ENCODE measurements at regions not wholly inside any gene's neighbourhood (a gene's known extent, or its start where the extent isn't known, plus 50 kb on each side); places are given as distances from the start of the nearest gene placed in this dataset.

DNA sequence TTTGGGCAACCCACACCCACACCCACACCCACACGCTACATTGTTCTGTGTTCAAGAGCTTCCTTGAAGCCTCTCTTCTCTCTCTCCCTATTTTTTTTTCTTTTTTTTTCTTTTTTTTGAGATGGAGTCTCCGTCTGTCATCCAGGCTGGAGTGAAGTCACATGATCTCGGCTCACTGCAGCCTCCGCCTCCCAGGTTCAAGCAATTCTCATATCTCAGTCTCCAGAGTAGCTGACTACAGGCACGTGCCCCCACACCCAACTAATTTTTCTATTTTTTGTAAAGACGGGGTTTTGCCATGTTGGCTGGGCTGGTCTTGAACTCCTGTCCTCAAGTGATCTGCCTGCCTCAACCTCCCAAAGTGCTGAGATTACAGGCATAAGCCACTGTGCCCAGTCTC lies 271.1 kb downstream of the SHQ1 start:
- no peaks in the 10 kb centered on the region for H3K36me3 ChIP-seq (ENCODE audit: control insufficient read depth, insufficient read depth, low read length)
- 98% methylated on average over 4 of the region's 6 CpGs for WGBS (ENCODE audit: insufficient coverage)

DNA sequence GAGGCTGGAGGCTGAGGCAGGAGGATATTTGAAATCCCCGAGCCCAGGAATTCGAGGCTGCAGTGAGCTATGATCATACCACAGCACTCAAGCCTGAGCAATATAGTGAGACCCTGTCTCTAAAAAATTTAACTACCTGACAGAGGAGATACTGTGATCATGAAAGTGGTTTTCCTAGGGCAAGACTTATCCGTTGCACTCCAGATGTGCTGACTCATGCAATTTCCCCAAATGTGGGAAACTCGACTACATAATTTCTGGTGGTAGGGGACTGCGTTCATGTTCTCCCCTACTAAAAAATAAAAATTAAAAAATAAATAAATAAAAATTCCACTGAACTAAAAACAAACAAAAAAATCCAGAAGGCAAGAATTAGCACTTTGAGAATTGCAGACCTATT lies 271.7 kb downstream of the SHQ1 start:
- no peaks in the 10 kb centered on the region for H3K9me3 ChIP-seq (ENCODE audit: control insufficient read depth, insufficient read depth, low read length)
- H3K27ac ChIP-seq (ENCODE audit: low read depth, low read length), result no peak overlapping the region
- DNase-seq (ENCODE audit: low read depth in 4 of 6, low spot score in 6 of 6), result no peak
- no peaks in the 10 kb centered on the region for H3K36me3 ChIP-seq (ENCODE audit: control insufficient read depth, insufficient read depth, low read length)
- 100% methylated on average over 1 of the region's 5 CpGs for WGBS (ENCODE audit: insufficient coverage)
- no peak overlapping the region for H3K4me3 ChIP-seq (ENCODE audit: low read depth, low read length)
- H3K4me1 ChIP-seq (ENCODE audit: control insufficient read depth, insufficient read depth, low read length), result no peaks in the 10 kb centered on the region
- H3K27me3 ChIP-seq (ENCODE audit: control insufficient read depth, insufficient read depth, low read length), result peaks cover 3% of the 10 kb centered on the region

More for the DNA sequence above, 271.1 kb downstream of the SHQ1 start:
- H3K27me3 ChIP-seq (ENCODE audit: control insufficient read depth, insufficient read depth, low read length), result peaks cover 2% of the 10 kb centered on the region
- H3K4me1 ChIP-seq (ENCODE audit: control insufficient read depth, insufficient read depth, low read length), result no peaks in the 10 kb centered on the region
- H3K9me3 ChIP-seq (ENCODE audit: control insufficient read depth, insufficient read depth, low read length), result no peaks in the 10 kb centered on the region
- DNase-seq (ENCODE audit: low read depth in 4 of 6, low spot score in 6 of 6), result no peak
- H3K4me3 ChIP-seq (ENCODE audit: low read depth, low read length), result no peak overlapping the region
- no peak overlapping the region for H3K27ac ChIP-seq (ENCODE audit: low read depth, low read length)

DNA sequence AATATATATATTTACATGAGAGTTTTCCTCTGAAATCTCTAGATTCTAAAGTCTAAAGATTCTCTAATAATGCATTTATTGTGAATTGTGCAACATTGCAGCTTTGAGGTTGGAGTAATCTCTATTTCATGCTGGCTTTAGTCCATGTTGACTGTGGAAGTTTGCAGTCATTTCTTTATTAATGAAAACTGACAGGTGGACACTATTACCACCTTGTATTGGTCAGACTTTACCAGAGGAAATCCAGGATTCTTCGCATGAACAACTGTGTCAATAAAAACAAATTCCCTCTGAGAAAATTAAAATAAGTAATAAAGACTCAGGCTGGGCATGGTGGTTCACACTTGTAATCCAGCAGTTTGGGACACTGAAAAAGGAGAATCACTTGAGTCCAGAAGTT lies 274.1 kb downstream of the SHQ1 start:
- H3K27me3 ChIP-seq (ENCODE audit: control insufficient read depth, insufficient read depth, low read length), result peaks cover 3% of the 10 kb centered on the region
- no peak overlapping the region for H3K27ac ChIP-seq (ENCODE audit: low read depth, low read length)
- H3K4me1 ChIP-seq (ENCODE audit: control insufficient read depth, insufficient read depth, low read length), result no peaks in the 10 kb centered on the region
- H3K9me3 ChIP-seq (ENCODE audit: control insufficient read depth, insufficient read depth, low read length), result no peaks in the 10 kb centered on the region
- WGBS (ENCODE audit: insufficient coverage), result no CpG with 5 or more reads among the region's 1 CpG
- DNase-seq (ENCODE audit: low read depth in 4 of 6, low spot score in 6 of 6), result no peak
- no peaks in the 10 kb centered on the region for H3K36me3 ChIP-seq (ENCODE audit: control insufficient read depth, insufficient read depth, low read length)
- no peak overlapping the region for H3K4me3 ChIP-seq (ENCODE audit: low read depth, low read length)

DNA sequence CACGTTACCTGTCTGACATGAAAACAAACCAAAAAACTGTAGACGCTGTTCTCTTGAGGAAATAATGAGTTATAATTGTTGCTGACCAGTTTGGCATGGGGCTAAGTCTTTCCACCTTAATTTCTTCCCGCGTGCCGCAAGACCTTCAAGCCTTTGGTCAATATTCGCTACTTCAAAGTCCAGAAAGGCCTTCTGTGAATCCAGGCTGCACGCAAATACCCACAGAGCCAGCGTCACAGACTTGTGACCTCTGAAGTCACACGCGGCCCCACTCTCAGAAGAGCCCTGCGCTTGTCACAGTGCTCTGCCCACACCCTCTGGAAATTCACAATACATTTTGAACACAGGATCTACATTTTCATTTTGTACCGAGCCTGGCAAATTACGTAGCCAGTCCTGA lies 275.2 kb downstream of the SHQ1 start:
- peaks cover 5% of the 10 kb centered on the region for H3K4me1 ChIP-seq (ENCODE audit: control insufficient read depth, insufficient read depth, low read length)
- H3K27ac ChIP-seq (ENCODE audit: low read depth, low read length), result no peak overlapping the region
- H3K27me3 ChIP-seq (ENCODE audit: control insufficient read depth, insufficient read depth, low read length), result peaks cover 3% of the 10 kb centered on the region
- H3K36me3 ChIP-seq (ENCODE audit: control insufficient read depth, insufficient read depth, low read length), result no peaks in the 10 kb centered on the region
- no peak overlapping the region for H3K4me3 ChIP-seq (ENCODE audit: low read depth, low read length)
- DNase-seq (ENCODE audit: low read depth in 4 of 6, low spot score in 6 of 6), result no peak
- WGBS (ENCODE audit: insufficient coverage), result 96% methylated on average over 12 of the region's 13 CpGs
- no peaks in the 10 kb centered on the region for H3K9me3 ChIP-seq (ENCODE audit: control insufficient read depth, insufficient read depth, low read length)

DNA sequence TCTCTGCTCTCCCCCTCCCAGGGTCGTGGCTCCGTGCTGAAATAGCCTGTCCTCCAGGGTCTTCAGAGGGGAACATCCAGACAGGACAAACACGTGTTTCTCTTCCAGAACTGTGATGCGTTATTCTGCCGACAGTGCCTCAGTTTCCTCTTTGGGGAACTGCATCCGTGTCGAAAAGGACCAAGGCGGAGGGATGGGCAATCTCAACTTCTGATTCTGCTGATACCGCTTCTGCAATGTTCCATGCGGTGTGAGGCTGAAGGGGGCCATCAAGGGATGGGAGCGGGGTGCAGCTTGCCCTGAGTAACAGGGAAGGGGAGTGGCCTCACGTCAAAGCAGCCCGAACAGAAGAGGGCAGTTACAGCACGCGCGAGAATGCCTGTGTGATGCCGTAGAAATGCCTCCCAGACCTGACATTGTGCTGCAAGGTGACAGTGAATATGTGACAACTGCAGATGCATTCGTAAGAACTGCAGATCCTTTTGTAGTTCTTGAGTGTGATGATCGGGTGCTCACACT lies 275.7 kb downstream of the SHQ1 start:
- no peak overlapping the region for H3K4me3 ChIP-seq (ENCODE audit: low read depth, low read length)
- peaks cover 3% of the 10 kb centered on the region for H3K27me3 ChIP-seq (ENCODE audit: control insufficient read depth, insufficient read depth, low read length)
- H3K9me3 ChIP-seq (ENCODE audit: control insufficient read depth, insufficient read depth, low read length), result no peaks in the 10 kb centered on the region
- H3K36me3 ChIP-seq (ENCODE audit: control insufficient read depth, insufficient read depth, low read length), result no peaks in the 10 kb centered on the region
- H3K4me1 ChIP-seq (ENCODE audit: control insufficient read depth, insufficient read depth, low read length), result peaks cover 6% of the 10 kb centered on the region
- H3K27ac ChIP-seq (ENCODE audit: low read depth, low read length), result no peak overlapping the region
- no peak for DNase-seq (ENCODE audit: low read depth in 4 of 6, low spot score in 6 of 6)
- WGBS (ENCODE audit: insufficient coverage), result 73% methylated on average over 19 of the region's 19 CpGs

DNA sequence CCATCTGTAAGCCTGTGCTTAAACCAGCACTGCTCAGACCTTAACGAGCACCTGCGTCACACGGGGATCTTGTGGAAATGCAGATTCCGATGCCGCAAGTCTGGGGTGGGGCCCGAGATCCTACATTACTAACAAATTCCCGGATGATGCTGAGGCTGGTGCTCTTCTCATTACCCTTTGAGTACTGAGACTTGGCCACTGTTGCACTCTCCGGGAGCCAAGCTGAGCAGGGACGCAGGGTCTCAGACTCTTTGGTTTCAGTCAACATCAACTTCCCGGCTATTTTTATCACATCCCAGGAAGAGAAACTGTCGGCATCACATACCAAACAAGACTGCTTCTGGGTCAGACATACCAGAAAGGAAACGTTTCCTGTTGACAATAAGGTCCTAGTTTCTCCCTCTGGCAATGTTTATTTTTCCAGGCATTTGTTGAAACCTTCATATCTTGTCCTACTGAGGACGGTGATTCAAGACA lies 276.6 kb downstream of the SHQ1 start:
- no peaks in the 10 kb centered on the region for H3K9me3 ChIP-seq (ENCODE audit: control insufficient read depth, insufficient read depth, low read length)
- WGBS (ENCODE audit: insufficient coverage), result 82% methylated on average over 12 of the region's 13 CpGs
- H3K4me3 ChIP-seq (ENCODE audit: low read depth, low read length), result no peak overlapping the region
- H3K27ac ChIP-seq (ENCODE audit: low read depth, low read length), result no peak overlapping the region
- DNase-seq (ENCODE audit: low read depth in 4 of 6, low spot score in 6 of 6), result no peak
- peaks cover 3% of the 10 kb centered on the region for H3K27me3 ChIP-seq (ENCODE audit: control insufficient read depth, insufficient read depth, low read length)
- no peaks in the 10 kb centered on the region for H3K36me3 ChIP-seq (ENCODE audit: control insufficient read depth, insufficient read depth, low read length)
- peaks cover 6% of the 10 kb centered on the region for H3K4me1 ChIP-seq (ENCODE audit: control insufficient read depth, insufficient read depth, low read length)

DNA sequence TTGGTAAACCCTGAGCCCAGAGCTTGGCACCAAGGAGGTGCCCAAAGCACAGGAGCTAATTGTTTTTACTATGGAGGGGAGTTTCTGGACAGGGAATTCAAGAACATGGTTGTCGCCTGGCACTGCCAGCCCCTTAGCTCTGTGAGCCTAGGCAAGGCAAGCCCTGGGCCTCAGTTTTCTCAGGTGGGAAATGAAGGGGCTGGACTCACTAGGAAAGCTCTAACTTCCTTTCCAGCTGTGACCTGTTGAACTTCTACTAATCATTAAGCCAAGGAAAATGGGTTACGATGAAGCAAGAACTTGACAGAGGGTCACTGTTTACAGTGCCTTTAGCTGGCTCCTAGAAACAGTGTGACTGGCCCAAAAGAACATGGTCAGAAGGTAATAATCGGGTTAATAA lies 277.2 kb downstream of the SHQ1 start:
- peaks cover 6% of the 10 kb centered on the region for H3K4me1 ChIP-seq (ENCODE audit: control insufficient read depth, insufficient read depth, low read length)
- DNase-seq (ENCODE audit: low read depth in 4 of 6, low spot score in 6 of 6), result no peak
- WGBS (ENCODE audit: insufficient coverage), result 100% methylated on average over 1 of the region's 3 CpGs

DNA sequence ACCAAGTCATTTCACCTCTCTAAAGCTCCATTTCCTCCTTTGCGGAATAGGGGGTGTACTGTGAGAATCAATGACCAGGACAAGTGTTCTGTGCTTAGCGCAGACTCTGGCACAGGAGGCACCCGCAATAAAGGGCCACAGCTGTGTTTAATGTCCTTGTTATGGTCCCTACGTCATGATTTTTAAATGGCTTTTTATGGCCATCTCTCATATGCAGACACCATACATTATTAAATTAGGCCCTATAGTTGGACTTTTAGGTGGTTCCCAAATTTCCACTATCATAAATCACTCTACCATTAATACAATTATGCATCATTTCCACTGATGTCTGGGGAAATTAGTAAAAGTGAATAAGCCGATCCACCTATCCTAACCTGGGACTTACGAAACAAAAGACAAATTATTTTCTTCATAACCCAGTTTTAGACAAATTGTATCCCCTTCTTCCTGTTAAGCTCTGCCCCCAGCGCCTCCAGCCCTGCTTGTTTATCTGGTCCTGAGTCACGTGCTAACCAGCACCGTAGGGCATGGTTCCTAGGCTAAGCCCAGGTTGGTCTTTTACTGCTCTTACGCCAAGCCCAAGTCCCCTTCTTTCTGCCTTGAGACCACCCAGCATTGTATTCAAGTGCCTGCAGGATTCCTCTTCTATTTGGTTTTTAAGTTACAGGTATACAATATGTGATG lies 278.3 kb downstream of the SHQ1 start:
- no peak for DNase-seq (ENCODE audit: low read depth in 4 of 6, low spot score in 6 of 6)
- H3K27me3 ChIP-seq (ENCODE audit: control insufficient read depth, insufficient read depth, low read length), result peaks cover 3% of the 10 kb centered on the region
- H3K4me3 ChIP-seq (ENCODE audit: low read depth, low read length), result no peak overlapping the region
- H3K36me3 ChIP-seq (ENCODE audit: control insufficient read depth, insufficient read depth, low read length), result no peaks in the 10 kb centered on the region
- H3K4me1 ChIP-seq (ENCODE audit: control insufficient read depth, insufficient read depth, low read length), result peaks cover 6% of the 10 kb centered on the region
- WGBS (ENCODE audit: insufficient coverage), result 98% methylated on average over 4 of the region's 10 CpGs
- no peaks in the 10 kb centered on the region for H3K9me3 ChIP-seq (ENCODE audit: control insufficient read depth, insufficient read depth, low read length)
- no peak overlapping the region for H3K27ac ChIP-seq (ENCODE audit: low read depth, low read length)

More for the DNA sequence above, 277.2 kb downstream of the SHQ1 start:
- Histone ChIP-seq H3K36me3 (ENCODE audit: control insufficient read depth, insufficient read depth, low read length) (no peaks in the 10 kb centered on the region), H3K9me3 (ENCODE audit: control insufficient read depth, insufficient read depth, low read length) (no peaks in the 10 kb centered on the region), H3K27ac (ENCODE audit: low read depth, low read length) (no peak overlapping the region), H3K4me3 (ENCODE audit: low read depth, low read length) (no peak overlapping the region), H3K27me3 (ENCODE audit: control insufficient read depth, insufficient read depth, low read length) (peaks cover 3% of the 10 kb centered on the region)

DNA sequence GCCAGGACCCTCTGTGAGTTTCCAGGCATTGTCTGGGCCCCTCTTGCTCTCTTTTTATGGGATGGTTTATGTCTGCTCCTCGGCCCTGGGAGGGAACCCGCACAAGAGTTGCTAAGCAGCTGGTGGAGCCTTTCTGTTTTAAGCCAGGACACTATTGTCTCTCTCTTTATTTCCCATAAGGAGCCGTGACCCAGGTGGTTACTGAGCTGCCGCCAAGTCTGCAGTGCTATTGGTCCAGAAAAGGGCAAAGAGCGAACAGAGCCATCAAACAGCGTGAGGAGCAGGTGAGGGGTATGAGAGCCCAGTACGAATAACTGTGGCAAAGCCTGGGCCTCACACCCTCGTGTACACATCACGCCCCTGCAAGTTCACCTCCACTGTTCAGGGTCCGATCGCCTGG lies 280.2 kb downstream of the SHQ1 start:
- Histone ChIP-seq H3K27me3 (ENCODE audit: control insufficient read depth, insufficient read depth, low read length) (peaks cover 3% of the 10 kb centered on the region), H3K4me3 (ENCODE audit: low read depth, low read length) (no peak overlapping the region), H3K36me3 (ENCODE audit: control insufficient read depth, insufficient read depth, low read length) (no peaks in the 10 kb centered on the region), H3K27ac (ENCODE audit: low read depth, low read length) (no peak overlapping the region), H3K4me1 (ENCODE audit: control insufficient read depth, insufficient read depth, low read length) (peaks cover 6% of the 10 kb centered on the region), H3K9me3 (ENCODE audit: control insufficient read depth, insufficient read depth, low read length) (no peaks in the 10 kb centered on the region)
- WGBS (ENCODE audit: insufficient coverage), result 48% methylated on average over 5 of the region's 11 CpGs
- DNase-seq (ENCODE audit: low read depth in 4 of 6, low spot score in 6 of 6), result peak in 2 of 6 donors; percentile 65 to 78

DNA sequence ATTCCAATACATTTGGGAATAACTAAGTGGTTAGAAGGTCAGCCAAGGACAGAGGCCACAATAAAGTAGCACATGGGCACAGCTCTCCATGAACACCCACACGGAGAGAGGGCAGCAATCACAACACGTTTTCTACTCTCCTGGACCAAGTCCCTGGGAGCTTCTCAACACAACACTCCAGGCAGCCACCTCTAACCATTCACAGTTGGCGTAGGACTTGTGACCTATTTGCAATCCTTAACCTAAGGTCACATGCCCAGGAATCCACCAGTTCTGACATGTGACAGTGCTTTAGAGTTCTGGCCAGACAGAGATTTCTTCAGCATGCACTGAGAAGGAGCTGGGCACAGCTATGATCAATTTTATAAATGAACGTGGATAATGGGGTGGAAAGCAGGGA lies 280.8 kb downstream of the SHQ1 start:
- Histone ChIP-seq H3K36me3 (ENCODE audit: control insufficient read depth, insufficient read depth, low read length) (no peaks in the 10 kb centered on the region), H3K27me3 (ENCODE audit: control insufficient read depth, insufficient read depth, low read length) (peaks cover 3% of the 10 kb centered on the region), H3K4me3 (ENCODE audit: low read depth, low read length) (no peak overlapping the region), H3K4me1 (ENCODE audit: control insufficient read depth, insufficient read depth, low read length) (peaks cover 6% of the 10 kb centered on the region), H3K9me3 (ENCODE audit: control insufficient read depth, insufficient read depth, low read length) (no peaks in the 10 kb centered on the region), H3K27ac (ENCODE audit: low read depth, low read length) (no peak overlapping the region)
- 36% methylated on average over 3 of the region's 4 CpGs for whole genome bisulfite sequencing (ENCODE audit: insufficient coverage)
- no peak for DNase-seq (ENCODE audit: low read depth in 4 of 6, low spot score in 6 of 6)
